ENCODE measurements at regions not wholly inside any gene's neighbourhood (a gene's known extent, or its start where the extent isn't known, plus 50 kb on each side); places are given as distances from the start of the nearest gene placed in this dataset.
A peak's percentile ranks its signal among the peaks of the same experiment; 100 is the strongest.

- Histone ChIP-seq H3K4me3 (replicated peaks in 1 of 3; ENCODE audit: low read depth in 2 of 3, low read length in 3 of 3) (no peak overlapping the region), H3K27me3 (ENCODE audit: control insufficient read depth in 2 of 2, insufficient read depth in 2 of 2, low read length in 2 of 2) (no peaks in the 10 kb centered on the region), H3K9me3 (replicated peaks in 1 of 2; ENCODE audit: control insufficient read depth in 1 of 2, insufficient read depth in 1 of 2, low read length in 2 of 2) (no peaks in the 10 kb centered on the region), H3K36me3 (replicated peaks in 1 of 2; ENCODE audit: control insufficient read depth in 1 of 2, insufficient read depth in 2 of 2, low read length in 2 of 2) (no peaks in the 10 kb centered on the region), H4K20me1 (ENCODE audit: insufficient read depth, low read length) (no peaks in the 10 kb centered on the region), H3K27ac (ENCODE audit: low read depth in 1 of 2, low read length in 2 of 2) (no peak overlapping the region), H3K4me2 (replicated peaks; ENCODE audit: extremely low read depth, low read length, poor library complexity, severe bottlenecking) (no peak overlapping the region), H3K79me2 (ENCODE audit: insufficient read depth, low read length) (no peaks in the 10 kb centered on the region), H3K9ac (ENCODE audit: insufficient read depth, low read length, poor library complexity, severe bottlenecking) (no peak overlapping the region), H2AFZ (ENCODE audit: insufficient read depth, low read depth, low read length, poor library complexity, severe bottlenecking) (no peak overlapping the region), H3K4me1 (ENCODE audit: control insufficient read depth in 1 of 2, insufficient read depth in 2 of 2, low read length in 2 of 2) (peaks cover 59% of the 10 kb centered on the region in 2 donors)
- Mint-ChIP-seq H3K27ac (no peak overlapping the region), H3K36me3 (peaks cover 0 to 2% of the 10 kb centered on the region in 2 donors), H3K4me1 (peaks cover 64% of the 10 kb centered on the region), H3K27me3 (ENCODE audit: low read depth in 3 of 3) (peaks cover 0 to 6% (median 2%) of the 10 kb centered on the region in 3 donors), H3K9me3 (peaks cover 0 to 4% (median 0%) of the 10 kb centered on the region in 7 donors), H3K4me3 (no peak overlapping the region)
- intact Hi-C loops (cut with micrococcal nuclease): no loop called here
- TF ChIP-seq CTCF (IDR thresholded peaks at IDR 0.05): no peak
- DNase-seq: no peak
- WGBS (ENCODE audit: insufficient coverage): no CpG with 5 or more reads among the region's 2 CpGs
Observed at GRCh38 chr12:4138051-4138450, 135.5 kb upstream of the CCND2 start.

GRCh38 chr12:4137441-4137840 is 136.1 kb upstream of the CCND2 start:
- H3K9me3 ChIP-seq (replicated peaks in 1 of 2; ENCODE audit: control insufficient read depth in 1 of 2, insufficient read depth in 1 of 2, low read length in 2 of 2): no peaks in the 10 kb centered on the region
- no peak for TF ChIP-seq CTCF (IDR thresholded peaks at IDR 0.05)
- peak overlapping the region in 1 of 3 experiments; percentile 33 for H3K4me3 ChIP-seq (replicated peaks in 1 of 3; ENCODE audit: low read depth in 2 of 3, low read length in 3 of 3)
- H3K27me3 ChIP-seq (ENCODE audit: control insufficient read depth in 2 of 2, insufficient read depth in 2 of 2, low read length in 2 of 2): no peaks in the 10 kb centered on the region
- intact Hi-C loops (cut with micrococcal nuclease): no loop called here
- H3K4me1 ChIP-seq (ENCODE audit: control insufficient read depth in 1 of 2, insufficient read depth in 2 of 2, low read length in 2 of 2): peaks cover 57 to 58% of the 10 kb centered on the region in 2 donors
- 83% methylated on average over 4 of the region's 5 CpGs for WGBS (ENCODE audit: insufficient coverage)
- no peak overlapping the region for H3K4me3 Mint-ChIP-seq
- H3K27ac ChIP-seq (ENCODE audit: low read depth in 1 of 2, low read length in 2 of 2): peak overlapping the region in 1 of 2 donors; percentile 81
- H3K27ac Mint-ChIP-seq: peak overlapping the region; percentile 64 to 95 (median 89)
- peaks cover 61% of the 10 kb centered on the region for H3K4me1 Mint-ChIP-seq
- H3K9me3 Mint-ChIP-seq: peaks cover 0 to 4% (median 0%) of the 10 kb centered on the region in 7 donors
- H3K4me2 ChIP-seq (replicated peaks; ENCODE audit: extremely low read depth, low read length, poor library complexity, severe bottlenecking): peak overlapping the region; percentile 32
- no peak overlapping the region for H3K9ac ChIP-seq (ENCODE audit: insufficient read depth, low read length, poor library complexity, severe bottlenecking)
- H2AFZ ChIP-seq (ENCODE audit: insufficient read depth, low read depth, low read length, poor library complexity, severe bottlenecking): no peak overlapping the region
- no peak for DNase-seq
- peaks cover 0 to 2% of the 10 kb centered on the region in 2 donors for H3K36me3 Mint-ChIP-seq
- no peaks in the 10 kb centered on the region for H3K79me2 ChIP-seq (ENCODE audit: insufficient read depth, low read length)
- peaks cover 0 to 6% (median 2%) of the 10 kb centered on the region in 3 donors for H3K27me3 Mint-ChIP-seq (ENCODE audit: low read depth in 3 of 3)
- H4K20me1 ChIP-seq (ENCODE audit: insufficient read depth, low read length): no peaks in the 10 kb centered on the region
- no peaks in the 10 kb centered on the region for H3K36me3 ChIP-seq (replicated peaks in 1 of 2; ENCODE audit: control insufficient read depth in 1 of 2, insufficient read depth in 2 of 2, low read length in 2 of 2)
